ENCODE measurements at regions not wholly inside any gene's neighbourhood (a gene's known extent, or its start where the extent isn't known, plus 50 kb on each side); places are given as distances from the start of the nearest gene placed in this dataset.
"Not testable (repeated sequence)": the region's sequence is repeated elsewhere in the genome, so short reads cannot be mapped to it uniquely, and the experiment has no call there.

DNA sequence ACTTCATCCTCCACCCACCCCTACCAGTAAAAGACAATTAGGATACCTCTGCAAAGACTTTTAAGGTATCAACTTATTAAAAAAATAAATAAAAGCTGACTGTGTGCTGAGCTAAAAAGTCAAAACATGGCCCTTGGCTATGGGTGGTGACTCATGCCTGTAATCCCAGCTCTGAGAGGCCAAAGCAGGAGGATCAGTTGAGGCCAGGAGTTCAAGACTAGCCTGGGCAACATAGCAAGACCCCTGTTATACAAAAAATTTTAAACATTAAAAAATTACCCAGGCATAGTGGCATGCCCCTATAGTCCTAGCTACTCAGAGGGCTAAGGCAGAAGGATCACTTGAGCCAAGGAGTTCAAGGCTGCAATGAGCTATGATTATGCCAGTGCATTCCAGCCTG is 110.8 kb upstream of the FOXN2 start:
- no peak for DNase-seq (ENCODE audit: low read depth)
- TF ChIP-seq, protein P1, sequence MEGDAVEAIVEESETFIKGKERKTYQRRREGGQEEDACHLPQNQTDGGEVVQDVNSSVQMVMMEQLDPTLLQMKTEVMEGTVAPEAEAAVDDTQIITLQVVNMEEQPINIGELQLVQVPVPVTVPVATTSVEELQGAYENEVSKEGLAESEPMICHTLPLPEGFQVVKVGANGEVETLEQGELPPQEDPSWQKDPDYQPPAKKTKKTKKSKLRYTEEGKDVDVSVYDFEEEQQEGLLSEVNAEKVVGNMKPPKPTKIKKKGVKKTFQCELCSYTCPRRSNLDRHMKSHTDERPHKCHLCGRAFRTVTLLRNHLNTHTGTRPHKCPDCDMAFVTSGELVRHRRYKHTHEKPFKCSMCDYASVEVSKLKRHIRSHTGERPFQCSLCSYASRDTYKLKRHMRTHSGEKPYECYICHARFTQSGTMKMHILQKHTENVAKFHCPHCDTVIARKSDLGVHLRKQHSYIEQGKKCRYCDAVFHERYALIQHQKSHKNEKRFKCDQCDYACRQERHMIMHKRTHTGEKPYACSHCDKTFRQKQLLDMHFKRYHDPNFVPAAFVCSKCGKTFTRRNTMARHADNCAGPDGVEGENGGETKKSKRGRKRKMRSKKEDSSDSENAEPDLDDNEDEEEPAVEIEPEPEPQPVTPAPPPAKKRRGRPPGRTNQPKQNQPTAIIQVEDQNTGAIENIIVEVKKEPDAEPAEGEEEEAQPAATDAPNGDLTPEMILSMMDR (IDR thresholded peaks at IDR 0.05; ENCODE audit: insufficient read depth, low read depth, low read length) = no peak
- no peak overlapping the region for H3K4me3 ChIP-seq (ENCODE audit: low read depth, low read length)

GRCh38 chr2:48204750-48205136 is 109.7 kb upstream of the FOXN2 start:
- no peak overlapping the region for H3K4me3 ChIP-seq (ENCODE audit: low read depth, low read length)

GRCh38 chr2:48205137-48205798 is 109.2 kb upstream of the FOXN2 start:
- no peak overlapping the region for H3K4me3 ChIP-seq (ENCODE audit: low read depth, low read length)
- DNase-seq (ENCODE audit: low read depth) = peak; percentile 27
- TF ChIP-seq, protein P1 (IDR thresholded peaks at IDR 0.05; ENCODE audit: insufficient read depth, low read depth, low read length) = peak; percentile 35

More at GRCh38 chr2:48204750-48205136, 109.7 kb upstream of the FOXN2 start:
- no peak for DNase-seq (ENCODE audit: low read depth)
- TF ChIP-seq, protein P1 (IDR thresholded peaks at IDR 0.05; ENCODE audit: insufficient read depth, low read depth, low read length) = no peak

DNA sequence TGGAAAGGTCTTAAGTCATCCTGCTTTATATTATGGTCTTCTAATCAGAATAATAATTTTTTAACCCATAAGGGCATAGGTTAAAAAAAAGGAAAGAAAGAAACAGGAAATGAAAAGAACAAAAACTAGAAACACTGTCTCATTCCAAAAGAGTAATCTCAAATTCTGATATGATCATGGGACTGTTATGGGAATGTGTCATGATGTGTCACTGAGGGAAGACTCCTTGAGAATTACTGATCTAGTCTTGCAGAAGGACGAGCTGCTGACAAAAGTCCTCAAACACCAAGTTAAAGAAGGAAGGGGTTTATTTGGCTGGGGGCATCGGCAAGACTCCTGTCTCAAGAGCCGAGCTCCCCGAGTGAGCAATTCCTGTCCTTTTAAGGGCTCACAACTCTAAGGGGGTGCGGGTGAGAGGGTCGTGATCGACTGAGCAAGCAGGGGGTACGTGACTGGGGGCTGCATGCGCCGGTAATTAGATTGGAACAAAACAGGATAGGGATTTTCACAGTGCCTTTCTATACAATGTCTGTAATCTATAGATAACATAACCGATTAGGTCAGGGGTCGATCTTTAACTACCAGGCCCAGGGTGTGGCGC is 108.3 kb upstream of the FOXN2 start:
- H3K4me3 ChIP-seq (ENCODE audit: low read depth, low read length); DNase-seq (ENCODE audit: low read depth): not testable (repeated sequence)

DNA sequence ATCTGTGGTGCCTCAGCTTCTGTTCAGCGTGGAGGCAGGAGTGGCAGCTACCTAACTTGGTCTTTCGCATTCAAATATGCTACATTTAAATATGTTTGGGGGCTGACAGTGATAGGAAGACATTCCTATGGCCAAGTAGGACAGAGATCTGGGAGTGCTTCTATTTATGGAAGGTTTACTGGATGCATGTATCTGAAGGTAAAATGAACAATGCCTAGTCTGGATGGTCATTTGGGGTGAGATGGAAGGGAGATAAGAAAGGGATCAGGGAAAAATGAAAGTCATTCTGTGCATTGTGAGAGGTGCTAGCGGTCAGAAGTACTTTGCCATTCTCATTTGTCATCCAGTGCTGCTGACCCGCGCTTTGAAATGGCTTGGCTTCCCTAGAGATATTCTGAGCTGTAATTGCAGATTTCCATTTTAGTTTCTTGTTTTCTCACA is 107.3 kb upstream of the FOXN2 start:
- H3K4me3 ChIP-seq (ENCODE audit: low read depth, low read length) = no peak overlapping the region
- TF ChIP-seq, protein P1 (IDR thresholded peaks at IDR 0.05; ENCODE audit: insufficient read depth, low read depth, low read length) = no peak
- DNase-seq (ENCODE audit: low read depth) = no peak

DNA sequence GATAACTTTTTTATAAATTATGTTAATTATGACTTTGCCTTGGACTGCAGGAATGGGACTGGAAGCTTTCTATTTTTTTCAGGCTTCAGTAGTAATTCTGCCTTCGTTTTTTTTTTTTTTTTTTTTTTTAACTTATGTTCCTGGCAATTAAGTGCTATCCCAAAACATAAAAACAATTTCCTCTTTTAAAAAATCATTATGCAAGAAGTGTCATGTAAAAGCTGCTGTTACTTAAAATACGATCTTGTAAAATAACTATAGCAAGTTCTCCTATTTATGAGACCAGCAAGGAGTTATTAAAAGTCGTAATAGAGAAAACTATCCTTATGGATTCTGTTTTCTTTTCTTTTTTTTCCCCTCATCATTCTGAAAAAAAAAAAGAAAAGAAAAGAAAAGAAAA is 106.6 kb upstream of the FOXN2 start:
- no peak overlapping the region for H3K4me3 ChIP-seq (ENCODE audit: low read depth, low read length)
- DNase-seq (ENCODE audit: low read depth) = no peak
- TF ChIP-seq, protein P1 (IDR thresholded peaks at IDR 0.05; ENCODE audit: insufficient read depth, low read depth, low read length) = no peak

DNA sequence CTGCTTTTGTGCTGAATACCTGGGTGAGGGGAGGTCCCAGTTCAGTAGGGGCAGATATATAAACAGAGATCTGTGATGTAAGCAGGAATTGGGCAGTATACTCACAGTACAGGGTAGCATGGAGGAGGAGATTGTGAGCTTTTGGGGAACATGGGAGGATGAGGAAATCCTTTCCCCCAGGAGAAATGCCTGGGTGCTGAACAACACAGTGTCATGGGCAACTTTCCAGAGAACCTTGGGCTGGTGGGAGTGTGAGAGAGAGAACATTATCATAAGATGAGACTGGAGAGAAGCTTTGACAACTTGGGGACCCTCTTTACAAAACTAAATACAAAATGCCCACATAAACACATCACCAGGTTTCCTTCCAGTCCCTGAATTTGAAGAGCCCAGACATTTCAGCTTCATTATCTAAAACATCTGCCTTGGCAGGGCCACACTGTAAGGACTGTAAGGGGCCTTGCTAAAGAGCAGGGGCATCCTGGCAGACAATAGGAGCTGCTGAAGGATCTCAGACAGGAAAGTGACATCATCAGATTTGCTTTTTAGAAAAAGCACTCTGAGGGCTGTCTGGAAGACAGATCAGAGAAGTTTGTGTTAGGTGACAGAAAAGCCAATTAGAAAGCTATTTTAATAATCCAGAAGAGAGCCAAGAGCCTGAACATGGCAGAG is 105.1 kb upstream of the FOXN2 start:
- H3K4me3 ChIP-seq (ENCODE audit: low read depth, low read length) = no peak overlapping the region
- peak; percentile 37 for DNase-seq (ENCODE audit: low read depth)
- TF ChIP-seq, protein P1 (IDR thresholded peaks at IDR 0.05; ENCODE audit: insufficient read depth, low read depth, low read length) = no peak

All from fibroblast of villous mesenchyme (primary cell).